ENCODE measurements at regions not wholly inside any gene's neighbourhood (a gene's known extent, or its start where the extent isn't known, plus 50 kb on each side); places are given as distances from the start of the nearest gene placed in this dataset.

- no peak overlapping the region for H3K4me3 Mint-ChIP-seq (ENCODE audit: unreplicated experiment)
- CTCF ChIA-PET = interaction anchor here (1.5 to 3.1 kb wide), 2 partner anchors 20 to 65 kb away, joined by 5 to 15 read pairs; no protein-coding TSS in a partner anchor
Measured at GRCh38 chr6:90413396-90413795, 116.8 kb upstream of the BACH2 start.

GRCh38 chr6:90412538-90413369 lies 116.1 kb upstream of the BACH2 start:
- intact Hi-C loops (cut with micrococcal nuclease) = no loop called here
- Mint-ChIP-seq H3K4me3 (ENCODE audit: unreplicated experiment) (no peak overlapping the region), H3K36me3 (ENCODE audit: insufficient read depth, unreplicated experiment) (no peaks in the 10 kb centered on the region), H3K4me1 (ENCODE audit: insufficient read depth, unreplicated experiment) (peaks cover 16% of the 10 kb centered on the region), H3K27me3 (ENCODE audit: insufficient read depth, unreplicated experiment) (no peaks in the 10 kb centered on the region), H3K27ac (ENCODE audit: low read depth, unreplicated experiment) (no peak overlapping the region), H3K9me3 (ENCODE audit: unreplicated experiment) (no peaks in the 10 kb centered on the region)
- BruUV-seq (replicated peaks) = no TSS peak
- POLR2A ChIA-PET = interaction anchor here (0.6 kb wide), 1 partner anchor 1043 kb away, joined by 5 read pairs; no protein-coding TSS in a partner anchor
- CTCF ChIA-PET = interaction anchor here (0.6 to 3.1 kb wide), 3 partner anchors 20 to 504 kb away, joined by 3 to 15 read pairs (median 5); no protein-coding TSS in a partner anchor
- no peak for DNase-seq (ENCODE audit: unreplicated experiment)
- no peak for TF ChIP-seq CTCF (IDR thresholded peaks at IDR 0.05; ENCODE audit: unreplicated experiment)

More at GRCh38 chr6:90413396-90413795, 116.8 kb upstream of the BACH2 start:
- no TSS peak for BruUV-seq (replicated peaks)
- no peak for TF ChIP-seq CTCF (IDR thresholded peaks at IDR 0.05; ENCODE audit: unreplicated experiment)
- Mint-ChIP-seq H3K27ac (ENCODE audit: low read depth, unreplicated experiment) (no peak overlapping the region), H3K9me3 (ENCODE audit: unreplicated experiment) (no peaks in the 10 kb centered on the region), H3K27me3 (ENCODE audit: insufficient read depth, unreplicated experiment) (no peaks in the 10 kb centered on the region), H3K4me1 (ENCODE audit: insufficient read depth, unreplicated experiment) (peaks cover 16% of the 10 kb centered on the region), H3K36me3 (ENCODE audit: insufficient read depth, unreplicated experiment) (no peaks in the 10 kb centered on the region)
- intact Hi-C loops (cut with micrococcal nuclease) = no loop called here
- POLR2A ChIA-PET = no interaction called here
- DNase-seq (ENCODE audit: unreplicated experiment) = no peak

DNA sequence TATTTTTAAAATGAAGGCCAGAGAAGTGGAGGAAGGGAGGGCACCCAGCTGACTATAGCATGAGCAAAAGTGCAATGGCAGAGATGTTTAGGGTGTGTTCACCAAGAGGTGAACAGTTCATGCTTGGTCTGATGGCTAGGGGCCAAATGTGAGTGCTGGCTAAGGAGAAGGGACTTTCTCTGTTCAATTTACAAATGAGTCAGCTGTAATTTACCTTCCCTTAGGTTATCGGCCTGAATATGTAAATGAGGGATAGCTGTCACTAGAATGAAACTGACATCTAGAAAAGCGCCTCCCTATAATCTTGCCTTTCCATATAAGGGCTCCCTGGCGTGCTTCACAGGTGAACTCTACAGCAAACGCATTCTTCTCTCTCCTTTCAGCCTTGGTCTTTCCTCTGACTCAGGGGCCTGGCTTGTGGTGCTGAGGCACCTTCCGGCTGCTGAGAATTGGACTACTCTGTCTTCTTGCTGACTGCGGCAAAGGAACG lies 114.7 kb upstream of the BACH2 start:
- Mint-ChIP-seq H3K4me3 (ENCODE audit: unreplicated experiment) (peak overlapping the region; percentile 2), H3K9me3 (ENCODE audit: unreplicated experiment) (no peaks in the 10 kb centered on the region), H3K36me3 (ENCODE audit: insufficient read depth, unreplicated experiment) (no peaks in the 10 kb centered on the region), H3K4me1 (ENCODE audit: insufficient read depth, unreplicated experiment) (peaks cover 18% of the 10 kb centered on the region), H3K27ac (ENCODE audit: low read depth, unreplicated experiment) (peak overlapping the region; percentile 49), H3K27me3 (ENCODE audit: insufficient read depth, unreplicated experiment) (no peaks in the 10 kb centered on the region)
- POLR2A ChIA-PET = interaction anchor here (0.5 to 2.0 kb wide), 5 partner anchors 13 to 116 kb away, joined by 3 to 7 read pairs (median 4); no protein-coding TSS in a partner anchor
- peak; percentile 93 for DNase-seq (ENCODE audit: unreplicated experiment)
- no TSS peak for BruUV-seq (replicated peaks)
- TF ChIP-seq CTCF (IDR thresholded peaks at IDR 0.05; ENCODE audit: unreplicated experiment) = no peak
- intact Hi-C loops (cut with micrococcal nuclease) = no loop called here
- CTCF ChIA-PET = interaction anchor here (0.6 to 1.2 kb wide), 9 partner anchors 11 to 124 kb away, joined by 3 to 4 read pairs (median 3); no protein-coding TSS in a partner anchor

DNA sequence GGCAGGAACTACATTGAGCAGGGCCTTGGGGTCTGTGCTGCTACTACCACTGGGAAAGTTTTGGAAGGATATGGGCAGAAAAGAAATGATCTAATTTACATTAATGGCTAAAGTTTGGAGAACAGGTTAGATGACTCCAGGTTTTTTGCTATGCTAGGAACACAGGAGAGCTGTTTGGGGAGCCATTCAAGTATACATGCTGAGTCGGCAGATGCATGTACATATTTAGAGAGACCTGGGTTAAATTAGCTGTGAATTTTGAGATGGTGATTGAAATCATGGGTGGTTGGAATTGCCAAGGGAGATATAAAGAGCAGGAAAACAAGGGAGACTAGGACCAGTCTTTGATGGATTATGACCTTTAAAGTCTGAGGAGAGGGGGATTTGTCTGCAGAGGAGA lies 113.1 kb upstream of the BACH2 start:
- intact Hi-C loops (cut with micrococcal nuclease) = no loop called here
- BruUV-seq (replicated peaks) = no TSS peak
- POLR2A ChIA-PET = interaction anchor here (0.6 to 1.5 kb wide), 3 partner anchors 14 to 590 kb away, joined by 3 to 5 read pairs (median 3); partner anchors contain the start of gene MDN1
- Mint-ChIP-seq H3K4me3 (ENCODE audit: unreplicated experiment) (no peak overlapping the region), H3K27me3 (ENCODE audit: insufficient read depth, unreplicated experiment) (no peaks in the 10 kb centered on the region), H3K27ac (ENCODE audit: low read depth, unreplicated experiment) (no peak overlapping the region), H3K36me3 (ENCODE audit: insufficient read depth, unreplicated experiment) (no peaks in the 10 kb centered on the region), H3K4me1 (ENCODE audit: insufficient read depth, unreplicated experiment) (peaks cover 23% of the 10 kb centered on the region), H3K9me3 (ENCODE audit: unreplicated experiment) (no peaks in the 10 kb centered on the region)
- no peak for DNase-seq (ENCODE audit: unreplicated experiment)
- TF ChIP-seq CTCF (IDR thresholded peaks at IDR 0.05; ENCODE audit: unreplicated experiment) = no peak
- CTCF ChIA-PET = interaction anchor here (0.7 to 1.2 kb wide), 3 partner anchors 17 to 469 kb away, joined by 4 to 6 read pairs (median 4); no protein-coding TSS in a partner anchor

Measured in MCF 10A (cell line).